GDM1 (cell line): ENCODE measurements at regions not wholly inside any gene's neighbourhood (a gene's known extent, or its start where the extent isn't known, plus 50 kb on each side); places are given as distances from the start of the nearest gene placed in this dataset.
A peak's percentile ranks its signal among the peaks of the same experiment; 100 is the strongest.
"Not testable (repeated sequence)": the region's sequence is repeated elsewhere in the genome, so short reads cannot be mapped to it uniquely, and the experiment has no call there.

Experiments used
- DNase-seq: peaks from one replicate; lab custom pipeline; 2025; lab: John Stamatoyannopoulos, UW

DNA sequence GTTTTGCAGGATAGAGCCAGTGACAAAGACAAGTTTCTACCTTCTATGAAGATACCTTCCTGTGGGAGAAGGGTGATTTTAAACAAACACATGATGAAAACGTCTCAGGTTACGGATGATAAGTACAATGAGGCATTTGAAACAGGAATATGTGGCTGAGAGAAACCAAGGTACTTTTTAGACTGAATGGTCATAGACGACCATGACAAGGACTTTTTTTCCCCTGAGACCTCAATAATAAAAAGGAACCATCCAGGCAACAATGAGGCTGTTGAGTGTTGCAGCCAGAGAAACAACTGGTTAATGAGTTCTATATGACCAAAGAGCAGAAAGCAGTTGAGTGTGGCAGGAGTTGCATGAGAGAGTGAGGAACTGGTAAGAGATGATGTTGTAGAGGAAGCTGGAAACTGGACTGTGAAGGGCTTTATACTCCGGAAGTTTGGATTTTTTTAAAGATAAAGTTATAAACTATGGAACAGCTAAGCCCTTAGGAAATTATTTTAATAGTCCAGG lies 306.1 kb upstream of the CYRIA start:
- DNase-seq = no peak

DNA sequence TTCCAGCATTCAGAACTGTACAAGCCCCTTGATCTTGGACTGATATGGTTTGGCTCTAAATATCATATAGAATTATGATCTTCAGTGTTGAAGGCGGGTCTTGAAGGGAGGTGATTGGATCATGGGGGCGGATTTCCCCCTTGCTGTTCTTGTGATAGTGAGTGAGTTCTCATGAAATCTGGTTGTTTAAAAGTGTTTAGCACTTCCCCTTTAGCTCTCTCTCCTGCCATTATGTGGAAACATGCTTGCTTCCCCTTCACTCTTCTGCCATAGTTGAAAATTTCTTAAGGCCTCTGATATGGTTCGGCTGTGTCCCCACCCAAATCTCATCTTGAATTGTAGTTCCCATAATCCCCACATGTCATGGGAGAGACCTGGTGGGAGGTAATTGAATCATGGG lies 305.3 kb upstream of the CYRIA start:
- DNase-seq = not testable (repeated sequence)

DNA sequence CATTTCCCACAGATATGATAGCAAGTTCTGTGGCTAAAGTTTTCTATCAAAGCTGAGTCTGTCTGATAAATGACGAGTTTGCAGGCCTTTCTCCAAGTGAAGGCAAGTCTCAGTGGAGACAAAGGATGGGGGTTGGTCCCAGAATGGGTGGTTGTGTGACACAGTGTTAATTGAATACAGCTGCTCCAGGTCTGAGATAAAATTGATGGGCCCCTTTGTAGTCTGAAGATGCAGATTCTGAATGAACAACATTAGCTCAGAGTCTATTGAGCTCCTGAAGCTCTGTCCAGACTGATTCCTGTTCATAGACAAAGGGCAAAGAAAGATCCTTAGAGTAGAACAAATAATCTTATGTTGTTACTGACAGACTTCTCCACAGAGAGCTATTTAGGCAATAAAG lies 296.9 kb upstream of the CYRIA start:
- DNase-seq = no peak

DNA sequence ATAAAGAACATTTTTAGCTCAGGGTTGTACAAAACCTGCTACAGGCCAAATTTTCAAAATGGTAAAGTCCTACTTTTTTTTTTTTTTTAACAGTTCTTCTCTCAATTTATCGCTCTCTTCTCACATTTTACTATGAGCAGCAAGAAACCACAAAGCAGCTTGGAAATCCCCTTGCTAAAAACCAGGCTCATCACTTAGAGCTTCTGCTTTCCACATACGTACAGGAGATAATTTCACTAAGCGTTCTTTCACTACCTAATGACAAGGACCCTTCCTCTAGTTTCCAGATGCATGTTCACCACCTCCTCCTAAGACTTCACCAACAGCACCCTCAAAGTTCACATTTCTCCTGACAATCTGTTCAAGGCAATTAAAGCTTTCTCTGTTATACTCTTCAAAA lies 294.9 kb upstream of the CYRIA start:
- no peak for DNase-seq

DNA sequence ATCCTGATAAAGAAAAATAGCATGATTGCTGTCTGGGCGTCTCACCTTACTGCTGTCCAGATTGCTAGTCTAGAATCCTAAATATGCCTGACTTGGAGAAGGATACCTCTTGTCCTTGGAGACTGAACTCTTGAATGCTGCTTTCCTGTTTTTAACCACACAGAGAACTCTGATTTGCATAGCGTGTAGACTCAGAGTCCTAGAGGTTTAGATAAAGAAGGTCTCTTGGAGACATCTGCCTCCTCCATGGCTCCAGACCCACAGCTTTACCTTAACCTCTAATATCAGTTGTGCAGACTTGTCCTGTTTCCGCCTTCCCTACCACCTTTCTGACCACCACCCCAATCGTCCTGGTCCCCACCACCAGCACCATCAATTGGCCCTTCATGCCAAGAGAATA lies 292.6 kb upstream of the CYRIA start:
- DNase-seq = no peak

DNA sequence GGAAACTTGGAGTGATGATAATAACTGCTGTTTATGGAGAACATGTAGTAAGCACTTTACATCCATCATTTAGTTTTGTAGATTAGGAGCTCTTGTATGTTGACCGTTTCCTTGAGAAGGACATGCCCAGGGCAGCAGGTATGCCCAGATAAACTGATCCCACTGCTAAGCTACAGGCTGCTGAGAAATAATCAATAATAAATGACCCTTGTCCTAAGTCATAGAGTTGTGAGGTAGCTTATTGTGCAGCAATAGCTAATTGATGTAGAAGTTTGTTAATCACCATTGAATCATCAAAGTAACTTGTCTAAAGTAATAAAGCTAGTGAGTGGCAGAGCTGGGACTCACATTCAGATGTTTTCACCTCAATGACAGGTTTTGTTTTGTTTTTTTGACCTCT lies 287.2 kb upstream of the CYRIA start:
- no peak for DNase-seq

DNA sequence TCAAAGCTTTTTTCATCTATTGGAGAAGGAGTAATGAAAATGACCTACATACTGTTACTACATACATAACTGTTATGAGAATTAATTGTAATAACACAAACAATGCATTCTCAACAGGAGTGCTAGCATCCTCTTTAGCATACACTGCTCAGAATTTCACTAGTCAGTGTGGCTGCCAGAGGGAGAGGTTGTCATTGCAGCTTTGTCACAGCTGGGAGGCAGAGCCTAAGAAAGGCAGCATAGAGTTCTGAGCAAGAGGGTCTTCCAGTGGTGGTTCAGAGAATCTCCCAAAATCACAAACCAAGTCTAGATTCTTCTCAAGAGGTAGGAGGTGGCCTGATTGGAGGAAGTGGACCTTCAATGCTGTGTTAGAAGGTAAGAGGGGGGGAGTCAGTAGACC lies 286.7 kb upstream of the CYRIA start:
- no peak for DNase-seq

DNA sequence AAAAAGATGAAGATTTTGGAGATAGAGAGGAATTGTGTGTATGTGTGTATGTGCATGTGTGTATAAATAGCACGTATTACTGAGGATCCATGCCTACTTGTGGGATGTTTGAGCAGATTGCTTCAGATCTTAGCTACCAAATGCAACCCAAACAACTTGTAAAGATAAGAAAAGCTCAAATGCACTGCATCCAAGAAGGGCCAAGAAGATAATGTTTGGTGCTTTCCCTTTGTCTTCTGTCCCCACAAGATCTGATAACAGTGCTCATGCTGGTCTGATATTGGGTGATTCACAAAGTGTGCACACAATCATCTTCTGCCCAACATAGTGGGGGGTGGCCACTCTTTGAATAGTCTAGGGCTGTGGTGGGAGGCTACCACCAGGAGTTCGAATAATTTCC lies 284.8 kb upstream of the CYRIA start:
- DNase-seq = no peak

DNA sequence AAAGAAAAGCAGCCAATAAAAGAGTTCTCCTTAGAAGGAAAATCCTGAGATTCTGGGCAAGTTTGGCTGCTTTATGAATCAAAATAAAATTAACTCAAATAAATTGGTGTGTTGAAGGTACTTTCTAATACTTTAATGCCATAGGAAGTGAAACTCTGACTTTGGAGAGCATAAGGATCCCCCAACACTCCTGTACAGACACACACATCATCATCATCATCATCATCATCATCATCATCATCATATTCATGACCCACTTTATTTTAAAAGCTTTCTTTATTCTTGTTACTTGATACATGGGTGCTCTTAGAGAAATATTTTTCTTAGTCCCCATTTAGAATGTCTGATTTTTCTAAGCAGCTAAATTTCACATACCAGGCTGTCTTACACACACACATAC lies 283.1 kb upstream of the CYRIA start:
- DNase-seq = no peak

DNA sequence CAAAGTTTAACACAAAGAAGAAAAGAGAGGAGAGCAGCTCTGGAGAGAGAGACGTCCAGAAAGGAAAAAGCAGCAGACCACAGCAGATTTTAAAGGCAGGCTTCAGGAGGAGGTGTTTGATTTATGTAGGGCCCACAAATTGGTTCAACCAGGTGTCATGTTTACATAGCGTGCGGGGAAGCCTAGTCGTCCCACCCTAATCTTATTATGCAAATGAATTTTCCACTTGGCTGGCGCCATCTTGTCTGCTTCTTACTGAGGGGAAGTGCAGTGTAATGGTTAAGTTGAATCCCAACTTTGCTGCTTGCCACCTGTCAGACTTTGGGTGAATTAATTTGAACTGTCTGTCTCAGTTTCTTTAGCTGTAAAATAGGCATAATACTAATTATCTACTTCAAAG lies 282.4 kb upstream of the CYRIA start:
- DNase-seq = no peak

DNA sequence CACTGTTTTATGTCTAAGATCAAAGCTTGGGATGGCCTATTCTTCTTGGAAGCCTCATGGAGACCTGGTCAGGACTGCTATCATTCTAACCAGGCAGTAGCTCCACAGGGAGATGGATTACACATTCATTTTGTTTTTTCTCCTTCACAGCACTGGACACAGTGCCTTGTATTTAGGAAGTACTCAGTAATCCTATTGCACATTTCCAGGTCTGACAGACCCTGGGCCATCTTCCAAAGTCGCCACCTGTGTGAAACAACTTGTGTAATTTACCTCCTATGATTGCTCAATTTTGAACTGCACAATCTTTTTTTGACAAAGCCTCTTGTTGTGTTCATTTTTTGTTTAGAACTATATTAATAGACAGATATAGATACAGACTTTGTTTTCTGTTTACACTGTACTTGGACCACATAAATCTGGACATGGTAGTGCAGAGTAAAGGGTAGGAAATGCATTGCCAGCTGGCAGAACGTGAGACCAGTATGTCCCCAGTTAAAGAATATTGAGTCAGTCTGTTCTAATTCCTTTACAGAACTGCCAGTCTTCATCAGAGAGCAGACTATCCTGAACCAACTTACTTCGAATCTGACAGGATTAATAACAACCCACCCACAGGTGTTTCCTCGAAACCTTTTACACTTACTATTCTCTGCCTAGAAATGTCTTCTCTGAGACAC lies 277.8 kb upstream of the CYRIA start:
- DNase-seq = no peak

DNA sequence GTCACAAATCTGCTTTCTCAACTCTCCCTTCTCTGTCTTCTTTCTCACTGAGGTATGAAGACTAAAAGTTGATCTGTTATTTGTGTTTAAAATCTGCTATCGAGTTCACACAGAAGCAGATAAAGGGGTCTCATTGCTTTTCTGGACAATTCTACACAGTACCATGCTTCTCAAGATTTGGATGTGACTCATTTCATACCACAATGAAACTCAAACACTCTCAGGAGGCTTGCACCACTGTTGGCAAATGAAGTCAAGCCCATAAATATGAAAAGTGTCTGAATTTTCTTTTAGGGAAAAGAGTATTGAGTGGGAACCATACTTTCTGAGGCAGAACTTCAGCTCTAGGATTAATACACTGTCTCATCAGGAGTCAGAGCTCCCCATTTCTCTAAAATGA lies 274.6 kb upstream of the CYRIA start:
- no peak for DNase-seq

DNA sequence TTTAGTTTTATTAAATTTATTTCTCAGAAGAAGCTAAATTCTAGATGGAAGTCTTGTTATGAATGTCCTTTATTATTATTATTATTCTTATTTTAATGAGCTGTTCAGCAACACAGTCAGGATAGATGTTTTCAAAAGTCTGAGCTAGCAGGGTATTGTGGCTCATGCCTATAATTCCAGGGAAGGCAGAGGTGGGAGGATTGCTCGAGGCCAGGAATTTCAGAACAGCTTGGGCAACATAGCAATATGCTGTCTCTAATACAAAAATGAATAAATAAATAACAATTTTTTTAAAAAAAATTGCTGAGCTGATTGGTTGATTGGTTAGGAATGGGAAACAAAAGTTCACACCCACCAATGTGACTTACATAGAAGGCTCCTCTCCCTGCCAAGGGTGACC lies 274.1 kb upstream of the CYRIA start:
- DNase-seq = no peak

DNA sequence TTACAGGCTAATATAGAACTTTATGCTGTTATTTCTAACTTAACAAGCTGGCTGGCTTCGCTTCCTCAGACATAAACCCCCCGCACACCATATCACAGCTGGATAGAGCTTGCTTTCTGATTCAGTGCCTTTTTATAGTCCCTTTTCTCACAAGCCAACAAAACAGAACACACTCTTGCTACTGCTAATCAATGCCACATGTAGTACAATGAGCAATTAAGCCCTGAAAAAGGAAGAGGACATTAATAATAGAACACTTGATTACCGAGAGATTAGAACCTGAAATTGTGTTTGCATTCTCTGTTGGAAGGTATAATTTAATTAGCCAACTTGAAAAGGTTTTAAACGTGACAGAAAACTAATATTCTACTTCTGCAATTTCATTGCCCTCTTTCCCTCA lies 267.7 kb upstream of the CYRIA start:
- DNase-seq = no peak

DNA sequence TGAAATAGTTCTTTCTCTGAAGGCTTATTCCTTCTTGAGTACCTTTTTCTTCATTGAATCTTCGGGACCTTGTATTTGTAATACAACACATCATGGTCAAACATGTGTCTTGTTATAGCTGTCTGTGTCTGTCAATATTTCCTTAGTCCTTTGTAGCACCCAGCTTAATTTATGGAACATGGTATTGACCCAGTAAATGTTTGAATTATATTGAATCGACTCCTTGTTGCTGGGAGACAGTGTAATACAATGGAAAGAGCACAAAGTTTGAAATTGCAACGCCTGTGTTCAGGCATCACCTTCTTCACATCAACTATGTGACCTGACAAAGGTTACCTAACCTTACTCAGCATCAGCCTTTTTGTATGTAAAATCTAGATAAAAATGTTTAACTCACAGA lies 267.2 kb upstream of the CYRIA start:
- no peak for DNase-seq

DNA sequence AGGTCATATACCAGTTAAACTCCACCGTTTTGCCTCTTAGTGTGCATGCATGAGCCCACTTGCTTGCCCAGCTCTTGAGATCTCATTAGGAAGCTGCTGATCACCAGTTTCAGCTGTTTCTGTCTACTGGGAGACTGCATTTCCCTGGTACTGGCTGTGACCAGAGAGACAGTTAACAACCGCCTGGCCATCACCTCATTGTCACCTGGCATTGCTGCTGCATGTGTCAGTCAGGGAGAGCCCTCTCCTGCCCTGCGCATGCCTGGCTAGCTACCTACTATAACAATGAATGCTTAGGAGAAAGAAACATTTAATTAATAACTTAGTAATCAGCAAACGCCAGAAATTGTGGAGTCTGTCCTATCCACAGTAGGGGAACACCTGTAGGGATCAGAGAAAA lies 265.8 kb upstream of the CYRIA start:
- no peak for DNase-seq

DNA sequence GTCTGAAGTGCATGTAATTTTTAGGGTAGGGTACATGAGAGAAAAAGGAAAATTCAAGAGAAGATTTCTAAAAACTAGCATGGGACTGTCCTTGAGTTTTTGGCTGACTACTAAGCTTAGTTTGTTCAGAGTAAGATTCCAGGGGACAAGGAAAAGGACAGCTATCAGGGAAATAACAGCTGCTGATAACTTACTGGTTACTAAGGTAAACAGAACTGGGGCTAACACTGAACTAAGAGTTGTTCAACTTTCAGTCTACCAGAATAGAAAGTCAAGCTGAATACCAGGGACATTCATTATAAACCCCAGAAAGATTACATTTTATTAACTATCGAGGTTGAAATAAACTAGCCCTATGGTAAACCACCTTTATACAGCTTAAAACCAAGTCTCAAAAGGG lies 261.8 kb upstream of the CYRIA start:
- DNase-seq = no peak

DNA sequence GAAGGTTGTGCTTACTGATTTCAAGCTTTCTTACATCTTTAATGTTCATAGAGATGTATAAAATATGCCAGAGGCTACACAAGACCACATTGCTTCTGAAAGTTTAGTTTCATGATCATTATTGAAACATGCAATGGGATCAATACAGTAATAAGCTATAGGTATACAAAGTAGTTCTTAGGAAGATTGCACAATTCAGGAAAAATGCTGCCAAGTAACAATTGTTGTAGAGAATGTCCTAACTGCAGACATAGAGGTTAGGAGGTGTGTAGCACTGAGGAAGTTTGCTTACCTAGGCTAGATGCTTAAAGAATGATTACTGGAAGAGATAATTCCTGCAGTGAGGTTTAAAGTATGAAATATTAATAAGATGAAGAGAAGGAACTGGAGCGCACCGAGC lies 259.5 kb upstream of the CYRIA start:
- DNase-seq = no peak

DNA sequence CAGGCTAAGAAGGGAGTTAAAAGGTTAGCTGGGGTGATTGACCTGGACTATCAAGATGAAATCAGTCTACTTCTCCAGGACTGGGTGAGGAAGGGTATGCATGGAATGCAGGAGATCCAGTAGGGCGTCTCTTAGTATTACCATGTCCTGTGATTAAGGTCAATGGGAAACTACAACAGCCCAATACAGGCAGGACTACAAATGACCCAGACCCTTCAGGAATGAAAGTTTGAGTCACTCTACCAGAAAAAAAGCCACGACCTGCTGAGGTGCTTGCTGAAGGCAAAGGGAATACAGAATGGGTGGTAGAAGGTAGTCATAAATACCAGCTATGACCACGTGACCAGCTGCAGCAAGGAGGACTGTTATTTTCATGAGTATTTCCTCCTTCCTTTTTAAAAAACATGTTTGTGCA lies 249.7 kb upstream of the CYRIA start:
- not testable (repeated sequence) for DNase-seq

DNA sequence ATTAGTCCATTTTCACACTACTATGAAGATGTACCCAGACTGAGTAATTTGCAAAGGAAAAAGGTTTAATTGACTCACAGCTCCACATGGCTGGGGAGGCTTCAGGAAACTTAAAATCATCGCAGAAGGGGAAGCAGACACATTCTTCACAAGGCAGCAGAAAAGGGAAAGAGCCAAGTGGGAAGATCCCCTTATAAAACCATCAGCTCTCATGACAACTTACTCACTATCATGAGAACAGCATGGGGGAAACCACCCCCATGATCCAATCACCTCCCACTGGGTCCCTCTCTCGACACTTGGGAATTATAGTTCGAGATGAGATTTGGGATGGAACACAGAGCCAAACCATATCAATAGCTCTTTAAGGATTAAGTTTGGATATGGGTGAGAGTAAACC lies 246.1 kb upstream of the CYRIA start:
- DNase-seq = no peak

DNA sequence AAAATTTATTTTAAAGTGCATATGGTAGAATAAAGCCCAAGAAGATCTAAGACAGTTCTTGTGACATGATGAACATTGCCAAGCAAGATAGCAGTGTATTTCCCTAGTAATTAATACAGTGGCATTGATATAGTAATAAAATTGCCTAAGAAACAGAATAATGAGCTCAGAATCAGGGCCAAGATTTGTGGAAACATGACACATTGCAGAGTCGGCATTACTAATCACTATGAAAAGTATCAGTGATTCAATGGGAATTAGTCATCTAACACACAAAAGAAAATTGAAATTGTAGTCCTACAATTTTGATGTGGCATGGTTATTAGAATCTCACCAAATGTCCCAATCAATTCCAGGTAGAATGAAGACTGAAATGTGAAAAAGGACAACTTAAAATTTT lies 243.0 kb upstream of the CYRIA start:
- DNase-seq = no peak

DNA sequence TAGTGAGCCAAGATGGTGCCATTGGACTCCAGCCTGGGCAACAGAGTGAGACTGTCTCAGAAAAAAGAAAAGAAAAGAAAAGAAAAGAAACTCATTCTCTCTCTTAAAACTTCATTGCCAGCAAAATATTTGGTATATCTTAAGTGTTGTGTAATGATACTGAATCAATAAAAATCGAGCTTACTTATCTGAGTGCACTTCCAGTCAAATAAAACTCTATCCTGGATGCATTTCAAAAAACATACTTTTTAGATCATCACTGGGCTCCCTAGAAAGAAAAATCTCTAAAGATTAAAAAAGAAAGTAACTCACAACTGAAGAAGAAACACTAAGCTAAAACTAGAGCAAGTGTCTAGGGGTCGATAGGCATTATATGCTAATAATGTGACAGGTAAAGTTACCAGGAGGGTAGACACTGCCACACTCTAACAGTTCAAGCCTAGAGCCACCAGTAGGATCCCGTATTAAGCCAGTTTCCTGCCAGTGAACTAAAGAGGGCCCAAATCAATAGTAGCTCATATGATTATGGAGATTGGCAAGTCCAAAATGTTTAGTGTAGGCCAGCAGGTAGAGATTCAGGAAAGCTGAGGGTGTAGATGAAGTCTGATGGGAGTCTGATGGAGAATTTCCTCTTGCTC lies 242.1 kb upstream of the CYRIA start:
- no peak for DNase-seq

DNA sequence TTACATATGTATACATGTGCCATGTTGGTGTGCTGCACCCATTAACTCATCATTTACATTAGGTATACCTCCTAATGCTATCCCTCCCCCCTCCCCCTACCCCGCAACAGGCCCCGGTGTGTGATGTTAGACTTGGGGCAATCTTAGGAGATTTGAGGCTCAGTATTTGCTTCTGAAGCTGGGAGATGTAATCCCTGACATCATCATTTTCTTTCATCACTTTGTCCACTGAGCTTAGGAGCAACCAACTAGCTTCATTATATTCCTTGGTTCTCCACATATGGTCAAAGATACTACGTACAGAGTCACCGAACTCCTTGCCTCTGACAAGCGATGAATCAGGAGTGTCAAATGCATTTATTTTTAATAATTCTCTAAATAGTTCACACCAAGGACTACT lies 239.7 kb upstream of the CYRIA start:
- DNase-seq = not testable (repeated sequence)

DNA sequence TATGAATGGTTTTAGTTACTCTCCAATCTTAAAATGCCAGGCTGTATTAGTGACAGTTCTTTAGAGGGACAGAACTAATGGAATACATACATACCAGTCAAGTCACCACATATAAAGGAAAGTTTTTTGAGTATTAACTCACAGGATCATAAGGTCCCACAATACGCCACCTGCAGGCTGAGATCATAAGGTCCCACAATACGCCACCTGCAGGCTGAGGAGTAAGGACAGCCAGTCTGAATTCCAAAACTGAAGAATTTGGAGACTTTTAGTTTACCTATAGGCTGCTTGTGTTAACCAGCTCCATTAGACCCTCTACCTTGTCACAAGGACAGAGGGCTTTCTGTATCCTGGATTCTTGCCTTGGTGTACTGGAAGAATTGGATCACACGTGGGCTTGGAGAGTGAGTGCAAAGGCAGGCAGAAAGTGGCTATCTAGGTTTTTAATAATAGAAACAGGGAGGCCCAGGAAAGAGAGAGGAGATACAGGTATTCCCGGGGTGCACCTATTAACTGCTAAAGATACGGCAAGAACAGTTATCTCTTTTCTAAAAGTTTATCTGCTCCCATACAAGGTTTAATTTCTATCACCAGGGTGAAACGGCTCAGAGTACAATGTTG lies 234.9 kb upstream of the CYRIA start:
- peak; percentile 33 for DNase-seq
